HepG2 (cell line): ENCODE measurements at regions not wholly inside any gene's neighbourhood (a gene's known extent, or its start where the extent isn't known, plus 50 kb on each side); places are given as distances from the start of the nearest gene placed in this dataset.
"Not testable (repeated sequence)": the region's sequence is repeated elsewhere in the genome, so short reads cannot be mapped to it uniquely, and the experiment has no call there.

Experiments
- DMAP1 ChIP-seq: IDR thresholded peaks from 2 replicates; pipeline ENCODE4 v1.6.1; 2016
- HIVEP1 ChIP-seq: sonication (generic); formaldehyde crosslinking; IDR thresholded peaks from 2 replicates; pipeline ENCODE4 v1.4.0; 2020; ENCODE audit warnings: mild to moderate bottlenecking, missing genetic modification reagents
- ZBTB21 ChIP-seq: sonication (generic); formaldehyde crosslinking; IDR thresholded peaks from 2 replicates; pipeline ENCODE4 v1.4.0; 2020; ENCODE audit warnings: missing genetic modification reagents
- ZBTB8A ChIP-seq: sonication (generic); formaldehyde crosslinking; IDR thresholded peaks from 2 replicates; pipeline ENCODE4 v1.4.0; 2020; ENCODE audit warnings: mild to moderate bottlenecking, low read depth, missing genetic modification reagents, borderline replicate concordance
- TF ChIP-seq, protein P1 (sequence below): sonication (generic); formaldehyde crosslinking; IDR thresholded peaks from 2 replicates; pipeline ENCODE4 v1.5.0; 2020; ENCODE audit warnings: mild to moderate bottlenecking, missing genetic modification reagents, moderate library complexity

- not testable (repeated sequence) for TF ChIP-seq ZBTB21 (CRISPR knock-in tag); DMAP1; ZBTB8A (CRISPR knock-in tag); HIVEP1 (CRISPR knock-in tag)
- TF ChIP-seq, protein P1, sequence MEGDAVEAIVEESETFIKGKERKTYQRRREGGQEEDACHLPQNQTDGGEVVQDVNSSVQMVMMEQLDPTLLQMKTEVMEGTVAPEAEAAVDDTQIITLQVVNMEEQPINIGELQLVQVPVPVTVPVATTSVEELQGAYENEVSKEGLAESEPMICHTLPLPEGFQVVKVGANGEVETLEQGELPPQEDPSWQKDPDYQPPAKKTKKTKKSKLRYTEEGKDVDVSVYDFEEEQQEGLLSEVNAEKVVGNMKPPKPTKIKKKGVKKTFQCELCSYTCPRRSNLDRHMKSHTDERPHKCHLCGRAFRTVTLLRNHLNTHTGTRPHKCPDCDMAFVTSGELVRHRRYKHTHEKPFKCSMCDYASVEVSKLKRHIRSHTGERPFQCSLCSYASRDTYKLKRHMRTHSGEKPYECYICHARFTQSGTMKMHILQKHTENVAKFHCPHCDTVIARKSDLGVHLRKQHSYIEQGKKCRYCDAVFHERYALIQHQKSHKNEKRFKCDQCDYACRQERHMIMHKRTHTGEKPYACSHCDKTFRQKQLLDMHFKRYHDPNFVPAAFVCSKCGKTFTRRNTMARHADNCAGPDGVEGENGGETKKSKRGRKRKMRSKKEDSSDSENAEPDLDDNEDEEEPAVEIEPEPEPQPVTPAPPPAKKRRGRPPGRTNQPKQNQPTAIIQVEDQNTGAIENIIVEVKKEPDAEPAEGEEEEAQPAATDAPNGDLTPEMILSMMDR (CRISPR knock-in tag): not testable (repeated sequence)
Observed at GRCh38 chr21:5022254-5022653, 5499.1 kb upstream of the TPTE start.
